Left ventricle myocardium inferior (tissue), 1 donor: ENCODE measurements at regions not wholly inside any gene's neighbourhood (a gene's known extent, or its start where the extent isn't known, plus 50 kb on each side); places are given as distances from the start of the nearest gene placed in this dataset.

Source experiments
- DNase-seq: peaks from one replicate; pipeline ENCODE4 v3.0.0-alpha.2; 2020
- H3K27ac ChIP-seq: fragments of 200-600 bp; replicated peaks from 2 replicates; pipeline ENCODE4 v1.8.0; 2021
- H3K27me3 ChIP-seq: fragments of 200-600 bp; 2 replicates; pipeline ENCODE4 v1.8.0; 2021; ENCODE audit warnings: low read depth
- H3K36me3 ChIP-seq: fragments of 200-600 bp; 2 replicates; pipeline ENCODE4 v1.8.0; 2021
- H3K4me1 ChIP-seq: fragments of 200-600 bp; 2 replicates; pipeline ENCODE4 v1.8.0; 2021
- H3K4me3 ChIP-seq: fragments of 200-600 bp; 2 replicates; pipeline ENCODE4 v1.8.0; 2021; ENCODE audit warnings: mild to moderate bottlenecking, moderate library complexity
- H3K9me3 ChIP-seq: fragments of 200-600 bp; replicated peaks from 2 replicates; pipeline ENCODE4 v1.8.0; 2021
- intact Hi-C: fragments of 100-400 bp; cut with micrococcal nuclease; formaldehyde crosslinking; loops from one replicate; pipeline ENCODE4 v1.11.0; 2022
- TF ChIP-seq, protein P1 (sequence below): fragments of 200-600 bp; IDR thresholded peaks from 2 replicates; pipeline ENCODE4 v1.8.0; 2021; ENCODE audit warnings: antibody characterized with exemption, mild to moderate bottlenecking, borderline replicate concordance
- donor health status: DM: no; HTN: yes; CAD: no; lungs with severe emphysema.

DNA sequence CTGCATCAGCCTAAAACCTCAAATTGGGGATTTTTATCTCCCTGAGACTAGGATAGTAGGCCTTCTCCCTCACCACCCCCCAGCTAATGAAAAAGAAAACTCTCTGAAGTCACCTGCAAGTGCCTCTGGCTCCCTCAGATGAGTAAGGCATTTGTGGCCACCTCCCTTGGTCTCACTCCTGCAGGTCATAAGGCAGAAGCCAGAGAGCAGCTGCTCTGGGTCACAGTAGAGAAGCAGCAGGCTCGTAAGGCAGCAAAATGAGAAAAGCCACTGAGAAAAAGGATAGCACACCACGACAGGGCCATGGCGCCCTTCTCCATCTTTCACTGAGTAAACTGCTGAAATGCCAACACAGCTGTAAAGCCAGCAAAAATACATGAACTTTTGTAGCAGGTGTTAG, 296.7 kb upstream of the DPH6 start:
- intact Hi-C loops, result no loop called here
- Histone ChIP-seq H3K27ac (no peak overlapping the region), H3K4me3 (no peak overlapping the region), H3K9me3 (no peaks in the 10 kb centered on the region), H3K36me3 (no peaks in the 10 kb centered on the region), H3K27me3 (no peaks in the 10 kb centered on the region), H3K4me1 (no peaks in the 10 kb centered on the region)
- no peak for DNase-seq
- TF ChIP-seq, protein P1, sequence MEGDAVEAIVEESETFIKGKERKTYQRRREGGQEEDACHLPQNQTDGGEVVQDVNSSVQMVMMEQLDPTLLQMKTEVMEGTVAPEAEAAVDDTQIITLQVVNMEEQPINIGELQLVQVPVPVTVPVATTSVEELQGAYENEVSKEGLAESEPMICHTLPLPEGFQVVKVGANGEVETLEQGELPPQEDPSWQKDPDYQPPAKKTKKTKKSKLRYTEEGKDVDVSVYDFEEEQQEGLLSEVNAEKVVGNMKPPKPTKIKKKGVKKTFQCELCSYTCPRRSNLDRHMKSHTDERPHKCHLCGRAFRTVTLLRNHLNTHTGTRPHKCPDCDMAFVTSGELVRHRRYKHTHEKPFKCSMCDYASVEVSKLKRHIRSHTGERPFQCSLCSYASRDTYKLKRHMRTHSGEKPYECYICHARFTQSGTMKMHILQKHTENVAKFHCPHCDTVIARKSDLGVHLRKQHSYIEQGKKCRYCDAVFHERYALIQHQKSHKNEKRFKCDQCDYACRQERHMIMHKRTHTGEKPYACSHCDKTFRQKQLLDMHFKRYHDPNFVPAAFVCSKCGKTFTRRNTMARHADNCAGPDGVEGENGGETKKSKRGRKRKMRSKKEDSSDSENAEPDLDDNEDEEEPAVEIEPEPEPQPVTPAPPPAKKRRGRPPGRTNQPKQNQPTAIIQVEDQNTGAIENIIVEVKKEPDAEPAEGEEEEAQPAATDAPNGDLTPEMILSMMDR, result no peak

DNA sequence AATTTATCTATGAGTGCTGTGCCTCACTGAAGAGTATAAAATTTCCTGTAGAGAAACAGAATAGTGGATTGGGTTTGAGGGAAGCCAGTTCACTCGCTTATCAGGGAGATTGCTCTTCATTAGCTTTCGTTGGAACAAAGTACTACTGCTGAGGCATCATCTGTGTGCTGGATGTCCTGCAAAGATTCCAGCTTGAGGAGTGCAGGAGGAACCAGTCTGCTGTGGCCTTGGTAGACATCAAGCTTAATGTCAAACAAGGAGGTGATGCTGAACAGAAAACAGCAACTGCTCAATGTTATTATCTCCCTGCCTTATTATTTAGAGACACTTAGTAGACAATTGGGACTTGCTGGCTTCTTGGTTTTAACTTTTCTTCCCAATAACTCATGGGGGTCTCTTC, 297.5 kb upstream of the DPH6 start:
- Histone ChIP-seq H3K4me3 (no peak overlapping the region), H3K27me3 (no peaks in the 10 kb centered on the region), H3K9me3 (no peaks in the 10 kb centered on the region), H3K36me3 (no peaks in the 10 kb centered on the region), H3K27ac (no peak overlapping the region), H3K4me1 (no peaks in the 10 kb centered on the region)
- intact Hi-C loops, result no loop called here
- TF ChIP-seq, protein P1, result no peak
- no peak for DNase-seq

DNA sequence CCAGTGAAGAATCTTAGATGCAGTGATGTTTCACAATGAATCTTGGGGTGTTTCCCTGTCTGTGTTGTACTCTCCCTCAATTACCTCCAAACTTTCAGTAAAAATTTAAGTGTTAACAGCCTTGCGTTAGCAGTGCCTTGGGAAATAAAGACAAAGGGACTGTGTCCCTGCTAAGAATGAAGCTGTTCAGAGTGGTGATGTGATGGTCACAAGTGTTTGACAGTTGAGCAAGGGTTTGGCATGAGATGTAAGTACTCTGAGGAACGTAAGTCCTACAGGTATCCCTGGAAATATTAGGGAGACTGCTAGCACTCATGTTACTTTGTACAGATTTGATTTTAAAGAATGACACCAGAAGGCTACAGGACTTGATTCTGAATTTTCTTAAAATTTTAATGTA, 304.3 kb upstream of the DPH6 start:
- DNase-seq, result no peak
- Histone ChIP-seq H3K27me3 (no peaks in the 10 kb centered on the region), H3K9me3 (no peaks in the 10 kb centered on the region), H3K27ac (no peak overlapping the region), H3K4me1 (no peaks in the 10 kb centered on the region), H3K36me3 (no peaks in the 10 kb centered on the region), H3K4me3 (no peak overlapping the region)
- intact Hi-C loops, result no loop called here
- TF ChIP-seq, protein P1, result no peak

DNA sequence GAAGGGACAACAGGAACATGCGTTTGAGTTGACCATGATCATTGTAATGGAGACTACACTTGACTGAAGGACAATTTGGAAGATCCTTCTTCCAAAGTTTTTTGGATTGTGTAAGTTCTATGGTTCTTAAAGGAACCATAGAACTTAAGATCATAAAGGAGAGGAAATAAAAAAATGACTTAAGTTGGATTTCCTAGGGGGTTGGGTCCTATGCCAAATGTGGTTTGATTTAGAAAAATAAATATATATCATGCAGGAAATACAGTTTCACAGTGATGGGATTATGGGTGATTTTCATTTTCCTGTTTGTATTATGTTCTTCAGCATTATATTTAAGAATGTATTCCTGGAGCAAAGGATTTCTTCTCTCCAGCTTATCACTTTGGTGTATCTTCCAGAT, 305.5 kb upstream of the DPH6 start:
- no peak overlapping the region for H3K27ac ChIP-seq
- no peaks in the 10 kb centered on the region for H3K36me3 ChIP-seq
- H3K4me1 ChIP-seq, result no peaks in the 10 kb centered on the region
- no peaks in the 10 kb centered on the region for H3K27me3 ChIP-seq
- intact Hi-C loops, result no loop called here
- no peak overlapping the region for H3K4me3 ChIP-seq
- no peaks in the 10 kb centered on the region for H3K9me3 ChIP-seq
- DNase-seq, result no peak
- TF ChIP-seq, protein P1, result no peak

DNA sequence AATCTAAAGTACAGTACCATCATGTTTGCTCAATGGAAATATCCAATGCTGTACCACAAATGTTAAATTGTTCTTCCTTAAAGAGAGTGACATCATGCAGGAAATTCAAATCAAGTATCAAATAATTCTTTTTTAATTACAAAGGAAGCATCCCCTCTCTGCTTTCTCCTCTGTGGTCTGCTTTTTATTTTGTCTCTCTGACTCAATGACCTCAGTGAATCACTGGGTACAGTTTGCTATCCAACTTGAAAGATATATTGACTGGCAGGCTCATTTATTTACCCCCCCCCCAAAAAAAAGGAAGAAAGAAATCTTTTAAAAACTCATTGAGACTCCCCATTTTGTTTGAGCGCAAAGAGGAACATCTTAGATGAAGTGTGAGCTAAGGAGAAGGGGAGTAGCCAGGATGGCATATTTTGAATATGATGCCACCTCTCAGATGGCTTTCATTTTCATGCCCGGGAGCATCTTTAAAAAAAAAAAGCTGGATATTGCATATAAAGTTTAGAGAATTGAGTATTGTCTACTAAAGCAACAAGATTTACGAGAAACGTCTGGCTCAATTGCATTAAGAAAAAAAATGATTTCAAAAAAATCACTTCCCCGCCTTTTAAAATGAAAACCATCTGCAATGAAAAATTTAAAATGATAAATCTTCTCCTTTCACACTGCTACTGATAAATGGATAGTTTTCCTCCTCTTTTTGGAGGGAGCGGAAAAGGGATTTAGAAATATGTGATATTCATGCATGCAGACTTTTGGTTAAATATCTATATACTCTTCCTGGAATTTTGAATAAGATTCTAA, 307.1 kb upstream of the DPH6 start:
- DNase-seq, result no peak

More for the DNA sequence above, 307.1 kb upstream of the DPH6 start:
- no peaks in the 10 kb centered on the region for H3K4me1 ChIP-seq
- H3K4me3 ChIP-seq, result no peak overlapping the region
- H3K36me3 ChIP-seq, result no peaks in the 10 kb centered on the region
- intact Hi-C loops, result no loop called here
- no peaks in the 10 kb centered on the region for H3K27me3 ChIP-seq
- TF ChIP-seq, protein P1, result no peak
- no peaks in the 10 kb centered on the region for H3K9me3 ChIP-seq
- no peak overlapping the region for H3K27ac ChIP-seq
